ENCODE measurements at regions not wholly inside any gene's neighbourhood (a gene's known extent, or its start where the extent isn't known, plus 50 kb on each side); places are given as distances from the start of the nearest gene placed in this dataset.
A peak's percentile ranks its signal among the peaks of the same experiment; 100 is the strongest.

- H3K9me3 ChIP-seq (ENCODE audit: control insufficient read depth in 1 of 2, insufficient read depth in 1 of 2, low read length in 2 of 2) = peaks cover 0 to 4% of the 10 kb centered on the region in 2 experiments
- no peaks in the 10 kb centered on the region for H3K9me3 Mint-ChIP-seq
- H3K36me3 Mint-ChIP-seq (ENCODE audit: low read depth) = no peaks in the 10 kb centered on the region
- POLR2A ChIA-PET = interaction anchor here (1.3 to 1.5 kb wide), 2 partner anchors 319 to 512 kb away, joined by 3 to 6 read pairs; partner anchors contain the start of gene BCAS4
- H3K36me3 ChIP-seq (ENCODE audit: insufficient read depth, low read length) = no peaks in the 10 kb centered on the region
- H3K4me3 ChIP-seq (ENCODE audit: low read length) = no peak overlapping the region
- no peak overlapping the region for H3K27ac Mint-ChIP-seq
- no peak overlapping the region for H3K4me3 Mint-ChIP-seq
- H3K4me1 Mint-ChIP-seq (ENCODE audit: low read depth) = no peaks in the 10 kb centered on the region
- TF ChIP-seq CTCF (IDR thresholded peaks at IDR 0.05) = peak; percentile 81
- peak; percentile 37 to 81 (median 62) for DNase-seq
- CTCF ChIA-PET = interaction anchor here (1.7 to 3.5 kb wide), 3 partner anchors 9 to 319 kb away, joined by 3 to 29 read pairs (median 8); no protein-coding TSS in a partner anchor
- H3K4me1 ChIP-seq (ENCODE audit: insufficient read depth, low read length) = peaks cover 6% of the 10 kb centered on the region
- peak; percentile 90 for ATAC-seq (ENCODE audit: poor library complexity)
- H3K27me3 Mint-ChIP-seq = peaks cover 34% of the 10 kb centered on the region
- intact Hi-C loops (cut with DNase I, micrococcal nuclease) = loop anchor here (1.0 kb wide), 2 partner anchors 319 to 512 kb away; no protein-coding TSS in a partner anchor
- H3K27ac ChIP-seq (ENCODE audit: low read depth in 1 of 2, low read length in 2 of 2) = no peak overlapping the region
- peaks cover 0 to 5% of the 10 kb centered on the region in 2 experiments for H3K27me3 ChIP-seq (ENCODE audit: control insufficient read depth in 1 of 2, insufficient read depth in 2 of 2, low read length in 2 of 2)
These were observed 235.8 kb downstream of the NFATC2 start for GRCh38 chr20:51306521-51307358.

DNA sequence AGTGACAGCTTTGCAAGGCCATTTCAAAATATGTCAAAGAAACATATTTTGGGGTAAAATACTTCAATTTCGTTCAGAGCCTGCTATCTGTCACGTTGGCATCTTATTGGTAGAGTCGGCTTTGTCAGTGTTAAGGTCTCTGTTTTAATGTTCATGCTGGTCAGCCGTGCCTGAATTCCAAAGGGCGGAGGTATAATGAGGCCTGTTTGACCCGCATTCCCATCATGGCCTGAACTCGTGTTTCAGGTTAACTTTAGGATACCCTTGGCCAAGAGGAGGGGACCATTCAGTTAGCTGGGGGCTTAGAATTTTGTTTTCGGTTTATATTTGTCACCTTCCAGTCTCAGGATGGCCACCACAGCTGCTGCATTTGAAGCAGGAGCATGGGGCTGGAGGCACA, 236.4 kb downstream of the NFATC2 start:
- intact Hi-C loops (cut with DNase I, micrococcal nuclease) = loop anchor here (1.0 kb wide), 2 partner anchors 319 to 512 kb away; no protein-coding TSS in a partner anchor
- no peak for TF ChIP-seq CTCF (IDR thresholded peaks at IDR 0.05)
- Histone ChIP-seq H3K4me1 (ENCODE audit: insufficient read depth, low read length) (peaks cover 6% of the 10 kb centered on the region), H3K27ac (ENCODE audit: low read depth in 1 of 2, low read length in 2 of 2) (no peak overlapping the region), H3K27me3 (ENCODE audit: control insufficient read depth in 1 of 2, insufficient read depth in 2 of 2, low read length in 2 of 2) (peaks cover 0 to 2% of the 10 kb centered on the region in 2 experiments), H3K9me3 (ENCODE audit: control insufficient read depth in 1 of 2, insufficient read depth in 1 of 2, low read length in 2 of 2) (peaks cover 0 to 4% of the 10 kb centered on the region in 2 experiments), H3K4me3 (ENCODE audit: low read length) (no peak overlapping the region), H3K36me3 (ENCODE audit: insufficient read depth, low read length) (no peaks in the 10 kb centered on the region)
- Mint-ChIP-seq H3K27ac (no peak overlapping the region), H3K27me3 (peaks cover 28% of the 10 kb centered on the region), H3K4me3 (no peak overlapping the region), H3K36me3 (ENCODE audit: low read depth) (no peaks in the 10 kb centered on the region), H3K9me3 (no peaks in the 10 kb centered on the region), H3K4me1 (ENCODE audit: low read depth) (no peaks in the 10 kb centered on the region)
- no peak for ATAC-seq (ENCODE audit: poor library complexity)
- CTCF ChIA-PET = interaction anchor here (3.5 kb wide), 1 partner anchor 319 kb away, joined by 29 read pairs; no protein-coding TSS in a partner anchor
- no peak for DNase-seq
- POLR2A ChIA-PET = interaction anchor here (1.1 to 1.5 kb wide), 2 partner anchors 319 to 377 kb away, joined by 3 to 6 read pairs; no protein-coding TSS in a partner anchor

DNA sequence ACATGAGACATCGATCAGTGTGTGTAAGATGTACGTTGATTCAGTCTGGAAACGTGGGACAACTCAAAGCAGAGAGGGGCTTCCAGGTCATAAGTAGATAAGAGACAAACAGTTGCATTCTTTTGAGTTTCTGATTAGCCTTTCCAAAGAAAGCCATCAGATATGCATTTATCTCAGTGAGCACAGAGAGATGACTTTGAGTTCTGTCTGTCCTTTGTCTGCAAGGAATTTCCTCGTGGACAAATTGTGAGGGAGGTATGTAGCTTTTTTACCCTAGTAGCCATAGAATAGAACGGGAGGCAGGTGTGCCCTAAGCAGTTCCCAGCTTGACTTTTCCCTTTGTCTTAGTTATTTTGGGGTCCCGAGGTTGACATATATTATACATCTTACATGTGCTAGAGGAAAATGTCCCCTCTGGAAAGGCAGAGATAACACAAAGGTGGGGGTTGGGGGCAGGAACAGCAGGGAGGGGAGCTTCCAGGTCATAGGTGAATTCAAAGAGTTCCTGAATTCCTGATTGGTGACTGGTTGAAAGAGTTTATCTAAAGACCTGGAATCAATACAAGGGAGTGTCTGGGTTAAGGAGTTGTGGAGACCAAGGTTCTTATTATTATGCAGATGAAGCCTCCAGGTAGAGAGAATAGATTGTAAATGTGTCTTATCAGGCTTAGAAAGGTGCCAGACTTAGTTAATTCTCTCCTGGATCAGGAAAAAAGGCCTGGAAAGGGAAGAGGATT, 237.0 kb downstream of the NFATC2 start:
- H3K4me1 Mint-ChIP-seq (ENCODE audit: low read depth) = no peaks in the 10 kb centered on the region

More for the DNA sequence above, 237.0 kb downstream of the NFATC2 start:
- H3K27ac Mint-ChIP-seq = no peak overlapping the region
- intact Hi-C loops (cut with DNase I, micrococcal nuclease) = loop anchor here (1.0 kb wide), 2 partner anchors 318 to 511 kb away; no protein-coding TSS in a partner anchor
- H3K4me1 ChIP-seq (ENCODE audit: insufficient read depth, low read length) = peaks cover 6% of the 10 kb centered on the region
- H3K4me3 Mint-ChIP-seq = no peak overlapping the region
- no peaks in the 10 kb centered on the region for H3K9me3 Mint-ChIP-seq
- no peak for TF ChIP-seq CTCF (IDR thresholded peaks at IDR 0.05)
- H3K4me3 ChIP-seq (ENCODE audit: low read length) = no peak overlapping the region
- no peaks in the 10 kb centered on the region for H3K36me3 ChIP-seq (ENCODE audit: insufficient read depth, low read length)
- DNase-seq = no peak
- CTCF ChIA-PET = interaction anchor here (3.5 kb wide), 1 partner anchor 318 kb away, joined by 29 read pairs; no protein-coding TSS in a partner anchor
- no peak overlapping the region for H3K27ac ChIP-seq (ENCODE audit: low read depth in 1 of 2, low read length in 2 of 2)
- POLR2A ChIA-PET = interaction anchor here (1.1 kb wide), 1 partner anchor 376 kb away, joined by 3 read pairs; no protein-coding TSS in a partner anchor
- H3K9me3 ChIP-seq (ENCODE audit: control insufficient read depth in 1 of 2, insufficient read depth in 1 of 2, low read length in 2 of 2) = peaks cover 0 to 4% of the 10 kb centered on the region in 2 experiments
- H3K36me3 Mint-ChIP-seq (ENCODE audit: low read depth) = no peaks in the 10 kb centered on the region
- no peak for ATAC-seq (ENCODE audit: poor library complexity)
- peaks cover 0 to 2% of the 10 kb centered on the region in 2 experiments for H3K27me3 ChIP-seq (ENCODE audit: control insufficient read depth in 1 of 2, insufficient read depth in 2 of 2, low read length in 2 of 2)
- H3K27me3 Mint-ChIP-seq = peaks cover 22% of the 10 kb centered on the region
